Erythroblast (primary cell): ENCODE measurements at regions not wholly inside any gene's neighbourhood (a gene's known extent, or its start where the extent isn't known, plus 50 kb on each side); places are given as distances from the start of the nearest gene placed in this dataset.

Source experiments
- GATA1 ChIP-seq: IDR thresholded peaks from 2 replicates; pipeline ENCODE4 v1.6.1; 2011; ENCODE audit warnings: low read depth, mild to moderate bottlenecking, control low read depth, low read length, moderate library complexity
- POLR2A ChIP-seq: IDR thresholded peaks from 2 replicates; pipeline ENCODE4 v1.6.1; 2011; ENCODE audit warnings: mild to moderate bottlenecking, low read length

DNA sequence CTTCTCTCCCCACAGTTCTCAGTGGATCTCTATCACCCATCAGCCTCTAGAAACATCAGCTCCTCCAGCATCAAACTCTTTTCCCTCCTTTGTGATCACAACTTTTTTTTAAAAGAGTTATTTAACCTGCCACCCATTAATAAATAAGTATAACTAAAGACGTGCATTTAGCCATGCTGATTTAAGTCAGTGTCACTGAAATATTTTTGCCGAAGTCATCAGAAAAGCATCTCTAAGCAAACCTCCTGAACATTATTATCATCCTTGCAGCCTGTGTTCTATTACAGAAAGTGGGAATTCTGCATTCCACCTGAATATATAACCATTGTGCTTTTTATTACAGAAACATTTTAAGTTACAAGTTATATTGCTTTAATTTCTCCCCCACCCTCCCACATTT, 106.2 kb upstream of the ARHGAP28 start:
- no peak for TF ChIP-seq POLR2A
- no peak for TF ChIP-seq GATA1
